ENCODE measurements at regions not wholly inside any gene's neighbourhood (a gene's known extent, or its start where the extent isn't known, plus 50 kb on each side); places are given as distances from the start of the nearest gene placed in this dataset.
"Not testable (repeated sequence)": the region's sequence is repeated elsewhere in the genome, so short reads cannot be mapped to it uniquely, and the experiment has no call there.

DNA sequence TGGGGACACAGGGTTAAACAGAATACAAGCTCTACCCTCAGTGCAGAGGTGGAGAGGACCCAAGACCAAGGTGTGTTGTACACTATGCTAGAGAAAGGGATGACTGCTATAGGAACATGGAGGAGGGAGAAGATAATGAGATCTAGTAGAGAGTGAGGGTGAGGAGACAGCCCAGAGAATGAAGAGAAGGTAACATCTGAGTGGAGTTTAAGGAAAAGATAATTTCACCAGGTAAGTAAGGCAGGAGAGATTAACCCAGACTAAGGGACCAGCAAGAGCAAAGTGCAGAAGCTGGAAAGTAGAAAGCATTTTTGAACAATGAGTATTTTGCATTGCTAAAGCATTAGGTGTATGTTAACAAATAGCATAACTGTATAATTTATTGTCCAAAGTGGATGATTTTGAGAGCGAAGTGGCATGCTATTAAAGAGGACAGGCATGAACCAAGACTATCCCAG, 128.8 kb downstream of the RASSF10 start:
- DNase-seq, result no peak

DNA sequence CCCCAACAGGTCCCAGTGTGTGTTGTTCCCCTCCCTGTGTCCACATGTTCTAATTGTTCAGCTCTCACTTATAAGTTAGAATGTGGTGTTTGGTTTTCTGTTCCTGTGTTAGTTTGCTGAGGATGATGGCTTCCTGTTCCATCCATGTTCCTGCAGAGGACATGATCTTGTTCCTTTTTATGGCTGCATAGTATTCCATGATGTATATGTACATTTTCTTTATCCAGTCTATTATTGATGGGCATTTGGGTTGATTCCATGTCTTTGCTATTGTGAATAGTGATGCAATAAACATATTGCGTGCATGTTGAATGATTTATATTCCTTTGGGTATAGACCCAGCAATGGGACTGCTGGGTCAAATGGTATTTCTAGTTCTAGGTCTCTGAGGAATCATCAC, 130.0 kb downstream of the RASSF10 start:
- not testable (repeated sequence) for DNase-seq

GRCh38 chr11:13140028-13140870, 131.1 kb downstream of the RASSF10 start:
- no peak for DNase-seq

GRCh38 chr11:13140873-13141655, 131.9 kb downstream of the RASSF10 start:
- no peak for DNase-seq

- no peak for DNase-seq
Observed at GRCh38 chr11:13141731-13142709, 132.9 kb downstream of the RASSF10 start.

DNA sequence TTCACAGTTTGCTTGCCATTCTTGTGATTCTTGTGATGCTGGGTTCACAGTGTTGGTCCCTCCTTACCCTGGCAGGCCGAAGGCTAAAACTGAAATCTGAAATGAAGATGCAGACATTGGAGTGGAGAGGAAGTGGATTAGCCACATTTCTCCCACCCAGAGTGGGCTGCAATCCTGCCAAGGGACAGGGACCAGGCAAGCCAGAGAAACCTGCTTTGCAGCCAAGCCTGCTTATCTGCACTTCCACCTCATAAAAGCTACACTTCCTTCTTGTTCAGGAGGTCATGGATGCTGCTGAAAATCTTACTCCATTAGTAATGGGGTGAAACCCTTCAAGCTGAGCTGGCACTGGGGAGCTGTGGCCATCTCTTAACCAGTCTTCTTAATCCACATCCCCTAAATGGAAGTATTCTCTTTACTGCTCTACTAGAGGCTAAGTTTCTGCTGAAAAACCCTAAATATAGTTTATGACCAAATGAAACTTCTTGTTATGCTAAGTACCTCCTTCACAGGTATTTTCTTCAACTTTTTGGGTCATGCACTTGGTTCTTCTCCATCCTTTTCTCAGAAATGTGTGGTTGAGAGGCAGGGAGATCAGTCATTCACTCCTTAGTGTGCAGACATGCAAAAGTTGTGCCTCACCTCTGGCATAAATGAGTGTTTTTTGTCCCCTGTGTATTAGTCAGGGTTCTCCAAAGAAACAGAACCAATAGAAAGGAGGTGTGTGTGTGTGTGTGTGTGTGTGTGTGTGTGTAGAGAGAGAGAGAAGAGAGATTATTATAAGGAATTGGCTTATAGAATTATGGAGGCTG, 133.9 kb upstream of the BMAL1 start:
- DNase-seq, result no peak

GRCh38 chr11:13145461-13145860, 132.1 kb upstream of the BMAL1 start:
- DNase-seq, result no peak

DNA sequence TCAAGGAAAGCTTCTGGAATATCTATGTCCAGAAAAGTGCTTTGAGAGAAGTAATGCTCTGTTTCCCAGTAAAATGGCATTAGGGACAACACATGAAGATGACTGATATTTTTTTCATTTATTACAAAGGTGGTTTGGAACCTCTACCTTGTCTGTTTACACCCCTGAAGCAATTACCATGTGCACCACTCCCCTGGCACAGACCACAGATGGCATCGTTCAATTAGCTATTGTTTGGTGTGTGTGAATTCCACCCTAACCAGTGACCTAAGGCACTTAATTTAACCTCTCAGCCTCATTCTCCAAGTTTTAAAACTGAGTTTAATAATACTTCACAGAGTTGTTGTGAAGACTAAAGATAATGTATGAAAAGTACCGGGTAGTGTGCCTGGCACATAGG, 127.6 kb upstream of the BMAL1 start:
- DNase-seq, result no peak

DNA sequence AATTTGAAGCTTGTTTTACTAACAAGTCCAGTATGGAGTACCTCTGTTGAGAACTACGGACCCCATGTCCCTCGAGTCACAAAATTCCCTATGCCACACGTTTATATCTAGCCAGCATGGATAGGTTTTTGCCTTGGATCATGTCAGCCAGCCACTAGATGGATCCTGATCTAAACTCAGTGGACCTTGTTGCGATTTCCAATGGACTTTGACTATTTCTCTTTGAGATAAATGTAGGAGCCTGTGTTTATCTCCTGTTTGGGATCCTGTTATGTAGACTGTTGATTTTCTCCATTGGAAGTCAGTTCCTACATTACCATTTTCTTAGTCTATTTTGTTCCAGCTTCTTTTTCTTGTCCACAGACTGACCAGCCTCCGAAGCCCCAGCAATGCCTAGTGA, 127.1 kb upstream of the BMAL1 start:
- no peak for DNase-seq

DNA sequence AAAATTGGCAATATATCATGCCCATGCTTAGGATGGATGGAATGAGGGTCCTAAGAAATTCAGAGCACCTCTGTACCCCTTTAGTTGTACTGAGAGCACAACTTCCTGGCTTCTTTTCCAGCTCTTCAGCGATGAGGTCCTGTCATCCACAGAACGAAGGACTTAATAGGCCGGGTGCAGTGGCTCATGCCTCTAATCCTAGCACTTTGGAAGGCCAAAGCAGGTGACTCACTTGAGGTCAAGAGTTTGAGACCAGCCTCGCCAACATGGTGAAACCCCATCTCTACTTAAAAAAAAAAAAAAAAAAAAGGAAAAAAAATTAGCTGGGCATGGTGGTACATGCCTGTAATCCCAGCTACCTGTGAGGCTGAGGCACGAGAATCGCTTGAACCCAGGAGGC, 125.3 kb upstream of the BMAL1 start:
- DNase-seq, result no peak

GRCh38 chr11:13152736-13153541, 124.7 kb upstream of the BMAL1 start:
- no peak for DNase-seq

DNA sequence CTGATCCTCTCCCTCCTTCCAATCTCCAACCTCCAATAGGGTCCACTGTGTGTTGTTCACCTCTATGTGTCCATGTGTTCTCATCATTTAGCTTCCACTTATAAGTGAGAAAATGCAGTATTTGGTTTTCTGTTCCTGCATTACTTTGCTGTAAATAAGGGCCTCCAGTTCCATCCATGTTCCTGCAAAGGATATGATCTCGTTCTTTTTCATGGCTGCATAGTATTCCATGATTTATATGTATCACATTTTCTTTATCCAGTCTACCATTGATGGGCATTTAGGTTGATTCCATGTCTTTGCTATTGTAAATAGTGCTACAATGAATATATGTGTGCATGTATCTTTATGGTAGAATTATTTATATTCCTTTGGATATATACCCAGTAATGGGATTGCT, 123.2 kb upstream of the BMAL1 start:
- not testable (repeated sequence) for DNase-seq

- no peak for DNase-seq
Observed at GRCh38 chr11:13160346-13160745, 117.2 kb upstream of the BMAL1 start.

DNA sequence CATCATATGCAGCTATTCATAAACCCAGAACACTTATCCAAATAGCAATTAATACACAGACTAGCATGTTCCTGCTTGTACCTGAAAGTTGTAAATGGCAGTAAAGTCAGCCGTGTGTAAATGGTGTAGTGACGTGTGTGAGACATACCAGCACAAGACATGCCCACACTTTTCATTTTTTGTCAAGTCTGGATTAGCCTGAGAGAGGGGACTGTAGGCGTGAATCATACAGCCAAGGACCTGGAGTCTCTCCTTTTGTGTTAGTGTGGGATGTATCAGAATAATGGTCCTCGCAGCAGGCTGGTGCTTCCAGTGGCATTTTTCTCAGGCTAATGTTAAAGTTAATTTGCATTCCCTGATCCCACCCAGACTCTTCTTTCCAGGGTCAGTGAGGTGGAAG, 116.8 kb upstream of the BMAL1 start:
- no peak for DNase-seq

- no peak for DNase-seq
Observed at GRCh38 chr11:13163158-13163557, 114.4 kb upstream of the BMAL1 start.

GRCh38 chr11:13166036-13166435, 111.6 kb upstream of the BMAL1 start:
- DNase-seq, result no peak

- no peak for DNase-seq
Observed at GRCh38 chr11:13168271-13168670, 109.3 kb upstream of the BMAL1 start.

DNA sequence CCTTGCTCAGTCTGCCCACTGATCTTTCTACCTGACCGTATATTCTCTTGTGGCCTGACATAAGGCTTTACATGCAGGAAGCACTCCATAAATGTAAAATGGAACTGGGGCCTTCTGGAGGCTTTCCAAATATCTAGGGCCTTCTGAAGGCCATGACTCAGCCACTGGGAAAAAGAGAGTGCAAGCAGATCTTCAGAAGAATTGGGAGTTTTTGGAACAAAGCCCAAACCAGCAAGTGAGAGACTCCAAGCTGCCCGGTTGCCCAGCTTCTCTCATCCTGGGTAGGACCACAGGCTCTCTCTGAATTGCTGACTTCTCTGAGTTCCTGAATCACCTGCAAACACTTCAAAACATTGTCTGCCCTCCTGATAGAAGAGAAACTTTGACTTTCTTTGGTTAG, 107.9 kb upstream of the BMAL1 start:
- DNase-seq, result no peak

DNA sequence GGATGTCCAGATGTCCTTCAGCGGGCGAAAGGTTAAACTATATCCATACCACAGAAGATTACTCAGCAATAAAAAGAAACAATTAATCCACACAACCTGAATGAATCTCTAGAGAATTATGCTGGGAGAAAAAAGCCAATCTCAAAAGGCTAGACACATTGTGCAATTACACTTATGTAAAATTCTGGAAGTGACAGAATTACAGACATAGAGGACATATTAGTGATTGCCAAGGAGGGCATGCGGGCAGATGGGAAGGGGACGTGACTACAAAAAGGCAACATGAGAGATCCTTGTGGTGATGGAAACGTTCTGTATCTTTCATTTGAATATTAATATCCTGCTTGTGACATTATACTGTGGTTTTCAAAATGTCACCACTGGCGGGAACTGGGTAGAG, 103.5 kb upstream of the BMAL1 start:
- DNase-seq, result no peak

- no peak for DNase-seq
Observed at GRCh38 chr11:13183094-13183825, 94.3 kb upstream of the BMAL1 start.

GRCh38 chr11:13183826-13184196, 93.8 kb upstream of the BMAL1 start:
- DNase-seq, result no peak

Data from NCI-H2081 treated with DMSO at 0.1 percent for 48 hours (cell line).